Right renal cortex interstitium (tissue), 3 donors: ENCODE measurements at regions not wholly inside any gene's neighbourhood (a gene's known extent, or its start where the extent isn't known, plus 50 kb on each side); places are given as distances from the start of the nearest gene placed in this dataset.
"Not testable (repeated sequence)": the region's sequence is repeated elsewhere in the genome, so short reads cannot be mapped to it uniquely, and the experiment has no call there.

Experiments
- DNase-seq, 3 donors: peaks; one replicate each; pipeline ENCODE4 v3.0.0-alpha.2; 2013; ENCODE audit warnings: low read depth in 3 of 3, low spot score in 2 of 3

DNA sequence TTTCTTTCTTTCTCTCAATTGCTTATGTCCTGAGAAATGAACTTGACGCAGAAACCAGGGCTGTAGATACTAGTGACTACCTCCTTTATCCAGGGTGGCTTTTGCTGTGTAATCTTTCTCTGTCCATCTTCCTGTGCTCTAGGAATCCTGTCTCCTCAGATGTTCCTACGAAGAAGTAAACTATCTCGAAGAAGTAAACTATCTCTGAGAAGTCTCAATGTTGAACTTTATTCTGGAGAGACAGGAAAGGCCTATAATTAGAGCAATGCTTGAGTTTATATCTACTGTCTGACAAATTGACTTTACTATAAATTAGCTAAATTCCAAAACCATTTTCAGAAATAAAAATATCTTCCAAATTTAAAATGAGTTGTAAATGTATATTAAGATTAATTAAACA lies 541.5 kb upstream of the DPP6 start:
- DNase-seq, result no peak

DNA sequence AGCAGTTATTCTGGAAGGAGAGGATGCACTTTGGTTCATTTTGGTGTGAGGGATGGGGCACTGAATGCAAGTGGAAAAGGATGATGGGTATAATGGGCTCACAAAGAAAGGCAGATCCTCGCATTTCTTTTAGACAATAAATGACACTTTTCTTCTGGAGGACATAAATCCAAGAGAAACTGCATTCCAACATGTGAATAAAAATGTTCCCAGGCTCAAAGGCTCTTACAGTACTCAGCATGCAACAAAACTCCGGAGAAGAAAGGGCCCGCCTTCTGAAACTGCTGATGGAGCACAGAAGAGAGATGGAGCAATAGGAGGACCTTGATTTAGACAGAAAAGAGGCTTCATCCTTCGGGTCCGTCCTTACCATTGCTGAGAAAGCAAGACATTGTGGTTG lies 538.2 kb upstream of the DPP6 start:
- no peak for DNase-seq

DNA sequence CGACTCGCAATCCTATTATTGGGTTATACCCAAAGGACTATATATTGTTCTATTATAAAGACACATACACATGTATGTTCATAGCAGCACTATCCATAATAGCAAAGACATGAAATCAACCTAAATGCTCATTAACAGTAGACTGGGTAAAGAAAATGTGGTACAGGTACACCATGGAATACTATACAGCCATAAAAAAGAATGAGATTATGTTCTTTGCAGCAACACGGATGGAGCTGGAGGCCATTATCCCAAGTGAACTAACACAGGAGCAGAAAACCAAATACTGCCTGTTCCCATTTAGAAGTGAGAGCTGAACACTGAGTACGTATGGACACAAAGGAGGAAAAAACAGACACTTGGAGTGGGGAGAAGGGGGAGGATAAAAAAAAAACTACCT lies 536.8 kb upstream of the DPP6 start:
- DNase-seq, result no peak

DNA sequence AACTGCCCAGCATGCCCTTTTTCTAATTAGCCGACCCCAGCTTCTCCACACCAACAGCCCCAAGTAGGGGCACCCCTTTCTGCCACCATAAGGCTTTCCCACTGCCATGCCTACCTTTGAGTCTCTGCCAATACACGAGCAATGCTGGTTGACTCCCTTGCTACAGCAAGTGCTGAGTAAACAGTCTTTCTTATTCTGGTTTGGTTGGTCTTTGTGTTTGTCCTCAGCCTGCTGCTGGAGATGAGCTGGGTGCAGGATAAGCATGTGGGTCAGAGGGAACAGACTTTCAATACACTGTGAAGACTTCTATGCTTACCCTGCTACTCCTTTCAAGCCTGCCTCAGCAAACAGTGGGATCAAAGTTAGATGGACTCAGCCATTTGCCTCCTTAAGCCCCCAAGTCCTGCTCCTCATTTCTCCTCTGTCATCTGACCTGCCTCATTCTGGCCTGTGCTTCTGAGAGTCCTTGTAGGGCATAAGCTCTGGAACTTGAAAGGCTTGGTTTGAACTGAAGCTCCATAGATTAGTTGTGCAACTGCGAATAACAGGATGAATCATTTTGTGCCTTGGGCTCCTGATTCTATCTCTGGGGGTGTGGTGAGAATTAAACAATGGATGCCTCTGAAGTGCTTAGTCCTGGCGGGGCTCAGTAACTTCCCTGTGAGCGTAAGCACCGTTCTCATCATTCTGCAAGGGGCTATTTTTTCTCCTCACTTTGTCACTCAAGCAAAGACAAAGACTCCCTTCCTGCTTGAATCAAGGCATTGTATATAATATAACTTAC lies 533.8 kb upstream of the DPP6 start:
- DNase-seq, result no peak

DNA sequence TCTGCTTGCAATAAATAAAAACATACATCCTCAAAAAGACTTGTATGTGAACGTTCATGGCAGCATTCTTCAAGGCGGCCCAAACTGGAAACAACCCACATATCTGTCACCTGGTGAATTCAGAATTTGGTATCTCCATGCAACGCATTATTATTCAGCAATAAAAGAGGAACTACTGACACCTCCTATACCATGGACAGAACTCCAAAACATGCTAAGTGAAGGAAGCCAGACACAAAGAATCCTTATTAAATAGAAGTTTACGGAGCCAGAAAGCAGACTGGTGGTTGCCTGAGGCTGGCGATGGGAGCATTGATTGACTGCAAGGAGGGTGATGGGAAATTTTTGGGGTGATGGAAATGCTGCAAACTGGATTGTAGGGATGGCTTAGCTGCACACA lies 530.8 kb upstream of the DPP6 start:
- no peak for DNase-seq

DNA sequence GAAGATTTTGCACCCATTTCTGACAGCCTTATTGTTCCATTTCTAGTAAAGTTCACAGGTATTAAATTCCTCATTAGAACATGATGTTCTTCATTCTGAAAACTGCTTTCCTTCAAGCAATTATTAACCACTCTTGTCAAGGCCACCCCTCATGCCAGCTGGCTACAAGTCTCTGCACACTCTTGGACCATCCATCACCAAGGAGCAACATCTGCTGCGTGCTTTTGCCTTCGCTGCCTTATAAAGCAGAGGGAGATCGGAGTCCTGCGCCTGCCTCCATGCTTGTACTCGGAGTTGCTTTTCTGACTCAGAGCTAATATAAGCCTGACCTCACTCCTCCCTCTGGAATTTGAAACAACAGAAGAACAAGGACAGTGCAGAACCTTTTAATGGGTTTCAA lies 529.9 kb upstream of the DPP6 start:
- no peak for DNase-seq

DNA sequence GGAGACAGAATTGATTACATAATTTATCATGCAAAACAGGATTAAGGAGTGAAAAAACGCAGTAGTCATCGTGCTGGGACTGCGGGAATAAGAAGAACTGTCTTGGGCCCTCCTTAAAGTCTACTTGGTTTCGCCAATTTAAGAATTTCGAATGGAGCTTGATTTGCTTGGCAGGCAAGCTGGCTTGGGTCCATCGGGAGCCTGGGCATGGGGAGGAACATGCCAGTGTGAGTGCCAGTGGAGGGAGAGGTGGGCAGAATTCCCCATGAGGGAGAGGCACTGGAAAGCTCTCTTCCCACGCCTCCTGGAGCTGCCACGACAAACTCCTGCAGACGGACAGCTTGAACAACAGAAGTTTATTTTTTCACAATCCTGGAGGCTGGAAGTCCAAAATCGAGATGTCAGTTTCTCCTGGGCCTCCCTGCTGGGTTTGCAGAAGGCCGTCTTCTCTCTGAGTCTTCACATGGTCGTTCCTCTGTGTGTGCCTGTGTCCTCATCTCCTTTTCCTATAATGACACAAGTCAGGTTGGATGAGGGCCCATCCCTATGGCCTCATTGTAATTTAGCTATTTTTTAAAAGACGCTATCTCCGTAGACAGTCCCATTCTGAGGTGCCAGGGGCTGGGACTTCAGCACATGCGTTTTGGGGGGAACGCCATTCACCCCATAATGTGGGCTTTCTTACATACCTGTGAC lies 528.7 kb upstream of the DPP6 start:
- no peak for DNase-seq

DNA sequence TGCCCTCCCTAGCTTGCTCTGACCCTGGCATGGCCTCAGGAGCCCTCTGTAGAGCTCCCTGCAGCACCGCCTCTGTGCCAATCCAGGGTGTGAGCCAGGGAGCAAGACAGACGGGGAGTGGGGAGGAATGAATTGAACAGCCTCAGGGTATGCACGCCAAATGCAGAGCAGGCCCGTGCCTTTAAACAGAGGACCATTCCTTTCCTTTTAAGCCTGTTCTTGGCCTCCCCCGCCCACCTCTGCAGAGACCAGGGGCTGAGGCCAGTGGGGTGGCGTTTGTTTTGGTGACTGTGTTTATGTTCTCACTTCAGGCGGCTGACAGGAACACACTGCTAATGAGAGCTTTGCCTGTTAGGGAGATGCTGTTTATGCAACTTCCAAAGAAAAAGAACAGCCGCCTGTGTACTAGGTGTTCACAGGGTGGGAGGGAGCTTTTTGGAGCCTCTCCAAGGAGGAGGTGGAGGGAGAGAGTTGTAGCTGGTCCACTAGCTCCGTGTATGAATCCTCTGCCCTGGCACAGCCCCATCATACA lies 528.1 kb upstream of the DPP6 start:
- peak in 1 of 3 donors; percentile 34 for DNase-seq

DNA sequence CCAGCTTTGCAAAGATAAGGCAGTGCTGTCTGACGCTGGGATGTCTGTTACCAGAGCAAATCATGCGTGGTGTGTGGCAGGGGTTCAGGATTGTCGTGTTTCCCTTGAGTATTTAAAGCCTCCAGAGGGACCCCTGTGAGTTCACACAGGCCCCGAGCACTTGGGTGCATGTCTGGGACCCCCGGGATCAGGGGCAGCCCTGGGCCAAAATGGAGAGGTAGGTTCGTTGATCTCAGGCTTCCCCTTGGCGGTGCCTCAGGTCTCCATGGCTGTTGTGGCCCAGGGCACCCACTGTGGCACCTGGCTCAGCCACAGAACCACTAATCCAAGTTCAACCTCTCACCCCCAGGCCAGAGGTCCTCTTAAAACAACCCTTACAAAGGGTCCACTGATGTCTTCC lies 523.1 kb upstream of the DPP6 start:
- no peak for DNase-seq

DNA sequence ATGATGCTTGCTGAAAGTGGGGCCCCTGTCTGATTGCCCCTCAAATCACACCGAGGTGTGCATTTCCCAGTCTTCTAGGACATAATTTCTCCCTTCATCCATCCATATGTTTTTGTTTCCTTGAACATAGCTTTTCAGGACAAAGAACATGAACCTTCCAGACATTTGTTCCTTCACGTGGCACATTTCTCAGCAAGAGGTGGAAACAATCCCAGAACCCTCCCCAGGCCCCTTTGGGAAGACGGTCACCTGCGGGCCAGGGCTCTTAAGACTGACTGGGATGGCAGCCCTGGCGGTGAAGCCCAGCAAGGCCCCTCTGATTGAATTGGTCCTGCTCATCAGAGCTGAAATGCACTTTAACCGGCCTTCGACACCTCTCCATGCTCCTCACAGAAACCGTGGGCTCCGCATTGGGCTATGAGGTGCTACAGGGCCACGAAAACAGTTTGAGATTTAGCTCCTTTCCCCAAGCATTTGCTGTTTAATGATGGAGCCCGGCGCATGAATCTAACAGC lies 522.5 kb upstream of the DPP6 start:
- no peak for DNase-seq

DNA sequence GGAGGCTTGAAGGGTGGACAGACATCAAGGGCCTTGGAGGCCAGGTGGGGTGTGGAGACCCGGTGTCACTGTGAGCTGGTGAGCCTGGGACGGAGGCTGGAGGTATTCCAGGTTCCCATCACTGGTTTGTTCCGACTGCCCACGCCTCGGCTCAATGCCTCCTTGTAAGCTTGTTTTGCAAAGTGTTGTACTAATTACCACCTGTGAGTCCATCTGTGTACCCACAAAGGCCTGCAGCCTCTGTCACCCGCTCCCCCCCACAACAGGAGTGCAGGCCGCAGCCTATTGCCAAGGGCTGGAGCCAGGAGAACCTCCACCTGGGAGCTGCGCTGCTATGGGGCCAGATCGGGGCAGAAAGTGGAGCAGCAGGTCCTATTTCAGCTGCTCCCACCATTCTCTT lies 521.8 kb upstream of the DPP6 start:
- DNase-seq, result no peak

DNA sequence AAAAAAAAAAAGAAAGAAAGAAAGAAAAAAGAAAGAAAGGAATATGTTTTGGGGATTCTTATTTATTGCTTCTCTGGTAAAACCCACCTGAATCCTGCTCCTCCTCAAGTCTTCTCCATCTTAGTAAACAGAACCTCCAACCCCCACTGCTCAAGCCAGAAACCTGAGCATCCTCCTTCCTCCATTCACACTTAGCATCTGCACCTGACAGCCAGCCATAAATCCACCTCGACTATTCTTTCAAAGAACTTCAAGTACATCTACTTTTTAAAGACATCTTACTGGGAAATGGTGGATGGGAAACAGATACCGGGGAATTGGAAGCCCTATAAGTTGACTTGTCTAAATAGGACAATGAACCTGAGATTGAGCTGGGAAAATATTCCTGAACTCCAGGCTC lies 519.9 kb upstream of the DPP6 start:
- no peak for DNase-seq

DNA sequence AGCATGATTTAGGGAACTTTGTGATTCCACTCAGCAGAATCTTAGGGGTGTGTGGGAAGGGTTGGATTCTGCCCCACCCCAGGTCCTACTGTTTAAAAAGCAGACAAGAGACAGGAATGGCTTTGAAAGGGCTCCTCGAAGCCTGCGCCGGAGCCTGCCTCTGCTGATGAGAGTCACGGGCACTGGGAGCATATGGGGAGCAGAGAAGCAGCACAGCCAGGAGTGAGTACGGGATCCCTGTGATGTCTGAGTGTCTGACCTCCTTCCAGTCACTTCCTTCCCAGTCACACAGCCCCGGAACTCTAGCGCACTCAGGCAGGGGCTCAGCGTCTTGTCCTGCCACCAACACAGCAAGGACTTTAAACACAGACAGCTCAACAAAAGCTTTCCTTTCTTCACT lies 514.9 kb upstream of the DPP6 start:
- DNase-seq, result no peak

DNA sequence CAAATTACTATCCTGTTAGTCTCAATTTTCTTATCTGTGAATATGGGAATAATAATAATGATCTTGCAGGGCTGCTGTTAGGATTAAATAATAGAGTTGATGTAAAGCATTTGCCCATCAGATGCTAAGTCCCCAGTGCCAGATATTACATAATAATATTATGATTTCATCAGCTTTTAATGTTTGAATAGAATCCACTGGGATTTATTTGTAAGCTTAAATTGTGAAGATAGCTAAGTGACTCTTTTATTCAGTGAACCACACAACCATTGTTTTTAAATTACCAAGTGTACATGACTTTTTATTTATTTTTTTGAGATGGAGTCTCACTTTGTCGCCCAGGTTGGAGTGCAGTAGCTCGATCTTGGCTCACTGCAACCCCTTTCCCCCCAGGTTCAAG lies 510.3 kb upstream of the DPP6 start:
- DNase-seq, result no peak

DNA sequence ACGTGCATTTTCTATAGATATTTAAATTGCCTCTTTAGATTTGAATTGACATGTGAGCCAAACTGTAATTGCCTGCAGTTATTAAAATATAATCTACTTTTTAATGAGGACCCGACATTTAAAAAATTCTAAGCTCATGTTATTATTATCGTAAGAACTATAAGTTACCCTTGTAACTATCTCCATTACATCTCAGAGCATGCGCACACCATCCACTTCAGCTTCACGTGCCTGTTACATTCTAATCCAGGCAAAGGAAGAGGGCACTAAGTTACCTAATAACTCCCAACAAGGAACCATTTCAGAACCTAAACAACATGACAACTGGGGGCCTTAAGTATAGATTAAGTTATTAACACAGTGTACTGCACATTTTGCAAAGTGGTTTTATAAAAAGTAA lies 509.0 kb upstream of the DPP6 start:
- no peak for DNase-seq

DNA sequence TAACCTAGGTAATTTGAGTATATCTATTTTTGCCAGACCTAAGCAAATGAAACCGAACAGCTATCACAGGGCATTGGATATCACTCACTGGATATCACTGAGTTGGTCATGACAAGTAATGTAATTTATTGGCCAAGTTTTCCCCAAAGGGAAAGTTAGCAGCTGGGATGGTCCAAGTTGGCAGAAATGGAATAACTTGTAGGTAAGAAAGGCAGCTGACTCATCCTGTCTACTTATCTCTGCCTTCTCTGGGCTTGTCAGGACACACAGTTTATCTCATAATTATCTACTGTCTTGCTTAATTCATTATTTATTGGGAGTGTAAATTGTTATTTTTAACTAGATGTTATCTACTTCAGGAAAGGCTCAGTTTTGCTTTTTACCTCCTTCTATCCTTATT lies 502.0 kb upstream of the DPP6 start:
- no peak for DNase-seq

DNA sequence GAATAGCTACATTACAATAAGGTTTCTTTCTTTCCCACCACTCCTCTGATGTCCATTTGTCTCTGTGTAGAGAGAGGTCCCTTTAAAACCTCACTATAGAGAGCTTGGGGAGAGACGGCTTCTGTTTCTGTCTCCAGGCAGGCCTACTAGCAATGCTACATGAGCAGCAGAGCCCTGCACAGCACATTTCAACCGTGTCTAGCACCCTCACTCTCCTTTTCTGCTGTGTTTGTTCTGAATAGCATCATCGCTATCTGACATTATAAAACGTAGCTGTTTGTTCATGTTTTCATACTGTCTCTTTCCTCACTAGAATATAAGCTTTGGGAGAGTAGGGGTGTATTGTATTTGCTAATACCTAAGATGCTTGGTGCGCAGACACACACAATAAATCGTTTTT lies 487.8 kb upstream of the DPP6 start:
- no peak for DNase-seq

DNA sequence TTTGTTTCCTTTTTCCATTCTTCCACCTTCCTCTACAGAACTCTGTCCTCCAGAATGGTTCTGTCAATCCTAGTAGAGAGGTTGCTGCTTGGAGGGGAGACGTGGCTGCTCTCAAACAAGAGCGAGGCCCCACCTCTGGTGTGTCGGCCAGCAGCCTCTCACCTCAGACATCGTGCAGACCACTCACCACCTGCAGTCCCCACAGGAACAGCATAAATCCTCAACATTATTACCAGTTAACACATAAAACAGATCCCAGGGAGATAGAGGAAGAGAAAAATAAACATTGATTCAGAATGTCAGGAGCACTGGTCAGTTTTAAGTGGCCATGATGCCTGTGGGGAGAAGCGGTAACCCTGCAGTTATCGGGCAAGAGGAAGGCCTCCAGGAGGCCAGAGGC lies 485.9 kb upstream of the DPP6 start:
- DNase-seq, result no peak

DNA sequence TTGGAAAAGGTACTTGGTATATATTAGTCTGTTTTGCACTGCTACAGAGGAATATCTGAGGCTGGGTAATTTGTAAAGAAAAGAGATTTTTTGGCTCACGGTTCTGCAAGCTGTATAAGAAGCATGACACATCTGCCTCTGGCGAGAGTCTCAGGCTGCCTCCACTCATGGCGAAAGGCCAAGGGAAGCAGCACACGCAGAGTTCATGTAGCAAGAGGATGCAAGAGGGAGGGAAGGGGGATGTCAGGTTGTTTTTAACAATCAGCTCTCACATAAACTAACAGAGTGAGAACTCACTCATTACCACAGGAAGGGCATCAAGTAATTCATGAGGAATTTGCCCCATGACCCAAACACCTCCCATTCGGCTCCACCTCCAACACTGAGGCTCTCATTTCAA lies 484.8 kb upstream of the DPP6 start:
- DNase-seq, result peak in 2 of 3 donors; percentile 35 to 56

DNA sequence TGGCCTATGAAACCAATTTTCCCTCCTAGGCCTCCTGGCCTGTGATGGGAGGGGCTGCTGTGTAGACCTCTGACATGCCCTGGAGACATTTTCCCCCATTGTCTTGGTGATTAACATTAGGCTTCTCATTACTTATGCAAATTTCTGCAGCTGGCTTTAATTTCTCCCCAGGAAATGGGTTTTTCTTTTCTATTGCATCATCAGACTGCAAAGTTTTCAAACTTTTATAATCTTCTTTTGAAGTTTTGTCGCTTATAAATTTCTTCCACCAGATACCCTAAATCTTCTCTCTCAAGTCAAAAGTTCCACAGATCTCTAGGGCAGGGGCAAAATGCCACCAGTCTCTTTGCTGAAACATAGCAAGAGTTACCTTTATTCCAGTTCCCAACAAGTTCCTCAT lies 482.7 kb upstream of the DPP6 start:
- not testable (repeated sequence) for DNase-seq

DNA sequence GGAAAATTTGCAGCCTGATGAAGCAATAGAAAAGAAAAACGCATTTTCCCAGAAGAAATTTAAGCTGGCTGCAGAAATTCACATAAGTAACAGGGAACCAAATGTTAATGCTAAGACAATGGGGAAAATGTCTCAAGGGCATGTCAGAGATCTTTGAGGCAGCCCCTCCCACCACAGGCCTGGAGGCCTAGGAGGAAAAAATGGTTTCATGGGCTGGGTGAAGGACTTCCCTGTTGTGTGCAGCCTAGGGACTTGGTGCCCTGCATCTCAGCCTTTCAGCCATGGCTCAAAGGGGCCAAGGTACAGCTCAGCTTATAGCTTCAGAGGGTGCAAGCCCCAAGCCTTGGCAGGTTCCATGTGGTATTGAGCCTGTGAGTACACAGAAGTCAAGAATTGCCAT lies 476.1 kb upstream of the DPP6 start:
- DNase-seq, result no peak

DNA sequence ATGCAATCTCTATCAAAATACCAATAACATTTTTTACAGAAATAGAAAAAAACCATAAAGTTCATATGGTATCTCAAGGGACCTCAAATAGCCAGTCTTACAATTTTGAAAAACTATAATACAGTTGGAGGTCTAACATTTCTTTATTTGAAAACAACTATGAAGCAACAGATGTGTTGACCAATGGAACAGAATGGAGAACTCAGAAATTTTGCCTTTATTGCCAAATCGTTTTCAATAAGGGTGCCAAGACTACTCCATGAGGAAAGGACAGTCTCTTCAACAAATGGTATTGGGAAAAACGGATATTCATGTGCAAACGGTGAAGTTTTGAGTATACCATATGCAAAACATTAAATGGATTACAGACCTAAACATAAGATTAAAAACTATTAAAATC lies 470.8 kb upstream of the DPP6 start:
- DNase-seq, result no peak
